ENCODE measurements at regions not wholly inside any gene's neighbourhood (a gene's known extent, or its start where the extent isn't known, plus 50 kb on each side); places are given as distances from the start of the nearest gene placed in this dataset.

GRCh38 chr6:144811140-144811539, 526.0 kb downstream of the UTRN start:
- Histone ChIP-seq H3K27ac (no peak overlapping the region), H3K4me1 (no peaks in the 10 kb centered on the region), H3K4me3 (no peak overlapping the region), H3K27me3 (no peaks in the 10 kb centered on the region), H3K36me3 (peaks cover 0 to 41% (median 29%) of the 10 kb centered on the region in 4 donors), H3K9me3 (no peaks in the 10 kb centered on the region)
- WGBS, 5 donors: 91 to 96% (median 93%) methylated on average over 5 of the region's 5 CpGs
- no peak for TF ChIP-seq CTCF (IDR thresholded peaks at IDR 0.05)
- TF ChIP-seq EP300 (IDR thresholded peaks at IDR 0.05): no peak
- TF ChIP-seq POLR2AphosphoS5 (IDR thresholded peaks at IDR 0.05): no peak
- no peak for TF ChIP-seq POLR2A (IDR thresholded peaks at IDR 0.05)
- intact Hi-C loops (cut with DNase I; ENCODE audit: low total_unique reads): no loop called here
- DNase-seq: no peak

- no peak for DNase-seq
- peaks cover 0 to 3% (median 0%) of the 10 kb centered on the region in 4 donors for H3K4me1 ChIP-seq
- no peaks in the 10 kb centered on the region for H3K27me3 ChIP-seq
- no peak overlapping the region for H3K4me3 ChIP-seq
- 82 to 91% (median 86%) methylated on average over 1 of the region's 1 CpG for WGBS, 5 donors
- H3K27ac ChIP-seq: no peak overlapping the region
- intact Hi-C loops (cut with DNase I; ENCODE audit: low total_unique reads): no loop called here
- peaks cover 0 to 26% (median 25%) of the 10 kb centered on the region in 4 donors for H3K36me3 ChIP-seq
- TF ChIP-seq POLR2AphosphoS5 (IDR thresholded peaks at IDR 0.05) (no peak), POLR2A (IDR thresholded peaks at IDR 0.05) (no peak), EP300 (IDR thresholded peaks at IDR 0.05) (no peak), CTCF (IDR thresholded peaks at IDR 0.05) (no peak)
- H3K9me3 ChIP-seq: no peaks in the 10 kb centered on the region
These were observed 531.8 kb downstream of the UTRN start for GRCh38 chr6:144816936-144817335.

GRCh38 chr6:144820270-144820669, 535.1 kb downstream of the UTRN start:
- DNase-seq: no peak
- intact Hi-C loops (cut with DNase I; ENCODE audit: low total_unique reads): no loop called here
- Histone ChIP-seq H3K27me3 (no peaks in the 10 kb centered on the region), H3K9me3 (no peaks in the 10 kb centered on the region), H3K4me3 (no peak overlapping the region), H3K27ac (no peak overlapping the region), H3K4me1 (peaks cover 0 to 6% (median 0%) of the 10 kb centered on the region in 4 donors), H3K36me3 (peaks cover 0 to 24% (median 14%) of the 10 kb centered on the region in 4 donors)
- WGBS, 5 donors: 72 to 92% (median 82%) methylated on average over 1 of the region's 1 CpG
- TF ChIP-seq EP300 (IDR thresholded peaks at IDR 0.05): no peak
- no peak for TF ChIP-seq CTCF (IDR thresholded peaks at IDR 0.05)
- TF ChIP-seq POLR2AphosphoS5 (IDR thresholded peaks at IDR 0.05): no peak
- no peak for TF ChIP-seq POLR2A (IDR thresholded peaks at IDR 0.05)

GRCh38 chr6:144823131-144823530, 538.0 kb downstream of the UTRN start:
- peaks cover 0 to 34% (median 25%) of the 10 kb centered on the region in 4 donors for H3K36me3 ChIP-seq
- no peaks in the 10 kb centered on the region for H3K9me3 ChIP-seq
- H3K27me3 ChIP-seq: no peaks in the 10 kb centered on the region
- TF ChIP-seq EP300 (IDR thresholded peaks at IDR 0.05) (no peak), CTCF (IDR thresholded peaks at IDR 0.05) (no peak), POLR2A (IDR thresholded peaks at IDR 0.05) (no peak), POLR2AphosphoS5 (IDR thresholded peaks at IDR 0.05) (no peak)
- no peak for DNase-seq
- intact Hi-C loops (cut with DNase I; ENCODE audit: low total_unique reads): no loop called here
- H3K27ac ChIP-seq: no peak overlapping the region
- WGBS, 5 donors: 90 to 95% (median 93%) methylated on average over 4 of the region's 4 CpGs
- H3K4me1 ChIP-seq: peaks cover 0 to 6% (median 0%) of the 10 kb centered on the region in 4 donors
- H3K4me3 ChIP-seq: no peak overlapping the region
